SK-MEL-5 (cell line): ENCODE measurements at regions not wholly inside any gene's neighbourhood (a gene's known extent, or its start where the extent isn't known, plus 50 kb on each side); places are given as distances from the start of the nearest gene placed in this dataset.

ENCODE experiments used
- DNase-seq: peaks from one replicate; pipeline ENCODE4 v3.0.0-alpha.2; 2016; ENCODE audit warnings: low read depth, low spot score
- in situ Hi-C: cut with HindIII; loops from 2 replicates; pipeline ENCODE4 v1.10.0; 2016; ENCODE audit warnings: low sequenced_read_pairs, high pct_unique_total_duplicates, low pct_unique_long_range_greater_than_20kb

- DNase-seq, result no peak
- in situ Hi-C loops, result no loop called here
Observed at GRCh38 chr9:95822583-95823431, 52.7 kb upstream of the ERCC6L2 start.

- no peak for DNase-seq
- in situ Hi-C loops, result no loop called here
Observed at GRCh38 chr9:95822015-95822414, 53.5 kb upstream of the ERCC6L2 start.

GRCh38 chr9:95820074-95820473, 55.4 kb upstream of the ERCC6L2 start:
- in situ Hi-C loops, result no loop called here
- DNase-seq, result no peak

GRCh38 chr9:95819636-95820035, 55.9 kb upstream of the ERCC6L2 start:
- no peak for DNase-seq
- in situ Hi-C loops, result no loop called here

- in situ Hi-C loops, result no loop called here
- DNase-seq, result no peak
Observed at GRCh38 chr9:95817205-95817604, 58.3 kb upstream of the ERCC6L2 start.

- in situ Hi-C loops, result no loop called here
- DNase-seq, result no peak
Observed at GRCh38 chr9:95816716-95817115, 58.8 kb upstream of the ERCC6L2 start.

- in situ Hi-C loops, result no loop called here
Observed at GRCh38 chr9:95815961-95816360, 59.5 kb upstream of the ERCC6L2 start.

GRCh38 chr9:95815133-95815532, 60.4 kb upstream of the ERCC6L2 start:
- in situ Hi-C loops, result no loop called here
- no peak for DNase-seq

More at GRCh38 chr9:95815961-95816360, 59.5 kb upstream of the ERCC6L2 start:
- no peak for DNase-seq

- DNase-seq, result no peak
- in situ Hi-C loops, result no loop called here
Observed at GRCh38 chr9:95813923-95814322, 61.6 kb upstream of the ERCC6L2 start.

- no peak for DNase-seq
- in situ Hi-C loops, result no loop called here
Observed at GRCh38 chr9:95810814-95811213, 64.7 kb upstream of the ERCC6L2 start.

GRCh38 chr9:95810133-95810532, 65.4 kb upstream of the ERCC6L2 start:
- in situ Hi-C loops, result no loop called here
- no peak for DNase-seq

- no peak for DNase-seq
- in situ Hi-C loops, result no loop called here
Observed at GRCh38 chr9:95809686-95810085, 65.8 kb upstream of the ERCC6L2 start.

GRCh38 chr9:95808011-95808410, 67.5 kb upstream of the ERCC6L2 start:
- DNase-seq, result peak; percentile 56
- in situ Hi-C loops, result no loop called here

GRCh38 chr9:95807326-95807947, 68.1 kb upstream of the ERCC6L2 start:
- in situ Hi-C loops, result no loop called here

GRCh38 chr9:95803197-95803596, 72.3 kb upstream of the ERCC6L2 start:
- in situ Hi-C loops, result no loop called here
- no peak for DNase-seq

More at GRCh38 chr9:95807326-95807947, 68.1 kb upstream of the ERCC6L2 start:
- no peak for DNase-seq

GRCh38 chr9:95801797-95802196, 73.7 kb upstream of the ERCC6L2 start:
- in situ Hi-C loops, result no loop called here
- no peak for DNase-seq

- DNase-seq, result no peak
- in situ Hi-C loops, result no loop called here
Observed at GRCh38 chr9:95796029-95796428, 79.5 kb upstream of the ERCC6L2 start.

- no peak for DNase-seq
- in situ Hi-C loops, result no loop called here
Observed at GRCh38 chr9:95793924-95794828, 81.3 kb upstream of the ERCC6L2 start.
